HG03045 (cell line): ENCODE measurements at regions not wholly inside any gene's neighbourhood (a gene's known extent, or its start where the extent isn't known, plus 50 kb on each side); places are given as distances from the start of the nearest gene placed in this dataset.
"Not testable (repeated sequence)": the region's sequence is repeated elsewhere in the genome, so short reads cannot be mapped to it uniquely, and the experiment has no call there.

Source experiments
- ATAC-seq: cut with Tn5 transposase; IDR thresholded peaks from one replicate; pipeline ENCODE4 v1.9.1; 2021; ENCODE audit warnings: mild to moderate bottlenecking, moderate library complexity; ENCODE audit not compliant: unreplicated experiment

GRCh38 chr12:67070307-67070600 lies 198.9 kb upstream of the CAND1 start:
- ATAC-seq = no peak

GRCh38 chr12:67070604-67071003 lies 198.6 kb upstream of the CAND1 start:
- no peak for ATAC-seq

- ATAC-seq = not testable (repeated sequence)
These were observed 196.9 kb upstream of the CAND1 start for GRCh38 chr12:67072281-67072680.

- no peak for ATAC-seq
These were observed 195.8 kb upstream of the CAND1 start for GRCh38 chr12:67073336-67073735.

- no peak for ATAC-seq
These were observed 195.1 kb upstream of the CAND1 start for GRCh38 chr12:67074072-67074471.

- no peak for ATAC-seq
These were observed 191.5 kb upstream of the CAND1 start for GRCh38 chr12:67077617-67078016.

- ATAC-seq = no peak
These were observed 190.2 kb upstream of the CAND1 start for GRCh38 chr12:67078957-67079356.

- no peak for ATAC-seq
These were observed 188.5 kb upstream of the CAND1 start for GRCh38 chr12:67080637-67081036.

- no peak for ATAC-seq
These were observed 186.9 kb upstream of the CAND1 start for GRCh38 chr12:67082221-67082620.

GRCh38 chr12:67085699-67086098 lies 183.5 kb upstream of the CAND1 start:
- no peak for ATAC-seq

- ATAC-seq = no peak
These were observed 183.0 kb upstream of the CAND1 start for GRCh38 chr12:67086116-67086515.

GRCh38 chr12:67088401-67089118 lies 180.6 kb upstream of the CAND1 start:
- ATAC-seq = no peak

GRCh38 chr12:67091204-67091603 lies 178.0 kb upstream of the CAND1 start:
- ATAC-seq = no peak

GRCh38 chr12:67091678-67092077 lies 177.5 kb upstream of the CAND1 start:
- no peak for ATAC-seq

GRCh38 chr12:67092934-67093333 lies 176.2 kb upstream of the CAND1 start:
- ATAC-seq = not testable (repeated sequence)

- ATAC-seq = no peak
These were observed 172.4 kb upstream of the CAND1 start for GRCh38 chr12:67096533-67097318.

- ATAC-seq = no peak
These were observed 169.3 kb upstream of the CAND1 start for GRCh38 chr12:67099858-67100257.

- ATAC-seq = no peak
These were observed 165.6 kb upstream of the CAND1 start for GRCh38 chr12:67103521-67103920.

GRCh38 chr12:67107235-67107634 lies 161.9 kb upstream of the CAND1 start:
- ATAC-seq = no peak

GRCh38 chr12:67107751-67108269 lies 161.3 kb upstream of the CAND1 start:
- no peak for ATAC-seq

- ATAC-seq = not testable (repeated sequence)
These were observed 158.8 kb upstream of the CAND1 start for GRCh38 chr12:67110345-67110744.

- ATAC-seq = no peak
These were observed 158.0 kb upstream of the CAND1 start for GRCh38 chr12:67111182-67111581.
